A673 (cell line): ENCODE measurements at regions not wholly inside any gene's neighbourhood (a gene's known extent, or its start where the extent isn't known, plus 50 kb on each side); places are given as distances from the start of the nearest gene placed in this dataset.

Experiments used
- BruUV-seq: library from RNA; stranded (reverse); fragments of 400-500 nt; replicated peaks from 2 replicates; lab custom pipeline; 2021; lab: Mats Ljungman, UMichigan
- CTCF ChIA-PET: fragments of 300-600 bp; sonication (Branson Sonifier 250); formaldehyde crosslinking; loops from one replicate; lab custom pipeline; 2022; ENCODE audit warnings: antibody characterized with exemption; lab: Charles Lee
- POLR2A ChIA-PET: fragments of 300-600 bp; sonication (Branson Sonifier 250); formaldehyde crosslinking; loops from one replicate; lab custom pipeline; 2022; ENCODE audit warnings: antibody characterized with exemption; ENCODE audit not compliant: low non-redundant PET; lab: Charles Lee
- DNase-seq: peaks from one replicate; pipeline ENCODE4 v3.0.0-alpha.2; 2015; ENCODE audit warnings: low spot score
- H3K27ac ChIP-seq: fragments of 200-600 bp; sonication (generic); 2 replicates; pipeline ENCODE4 v1.5.1; 2016; ENCODE audit warnings: mixed run types, low read depth, mild to moderate bottlenecking, mixed read lengths, antibody characterized with exemption, low read length; ENCODE audit not compliant: poor library complexity, severe bottlenecking
- H3K27me3 ChIP-seq: fragments of 200-600 bp; sonication (generic); replicated peaks from 2 replicates; pipeline ENCODE4 v1.6.1; 2017; ENCODE audit warnings: mixed run types, low read depth, mild to moderate bottlenecking, mixed read lengths, antibody characterized with exemption, low read length; ENCODE audit not compliant: insufficient read depth, poor library complexity
- H3K36me3 ChIP-seq: fragments of 200-600 bp; sonication (generic); 2 replicates; pipeline ENCODE4 v1.6.1; 2016; ENCODE audit warnings: mixed run types, mild to moderate bottlenecking, mixed read lengths, antibody characterized with exemption, low read length; ENCODE audit not compliant: insufficient read depth, poor library complexity, severe bottlenecking
- H3K4me1 ChIP-seq: fragments of 200-600 bp; sonication (generic); 2 replicates; pipeline ENCODE4 v1.6.1; 2017; ENCODE audit warnings: mixed run types, mild to moderate bottlenecking, mixed read lengths, antibody characterized with exemption, low read length; ENCODE audit not compliant: insufficient read depth, poor library complexity, severe bottlenecking
- H3K4me3 ChIP-seq: fragments of 200-600 bp; sonication (generic); 2 replicates; pipeline ENCODE4 v1.5.1; 2016; ENCODE audit warnings: low read depth, mixed run types, mild to moderate bottlenecking, mixed read lengths, low read length; ENCODE audit not compliant: poor library complexity, severe bottlenecking
- H3K9me3 ChIP-seq: fragments of 200-600 bp; sonication (generic); 2 replicates; pipeline ENCODE4 v1.6.1; 2016; ENCODE audit warnings: mixed run types, low read depth, mild to moderate bottlenecking, mixed read lengths, antibody characterized with exemption, low read length; ENCODE audit not compliant: poor library complexity, severe bottlenecking
- EZH2 ChIP-seq: fragments of 200-600 bp; sonication (generic); IDR thresholded peaks from 2 replicates; pipeline ENCODE4 v1.6.1; 2017; ENCODE audit warnings: borderline replicate concordance, low read depth, mild to moderate bottlenecking, mixed read lengths, antibody characterized with exemption, low read length; ENCODE audit not compliant: poor library complexity, severe bottlenecking
- intact Hi-C: fragments of 100-400 bp; cut with micrococcal nuclease; formaldehyde crosslinking; loops from one replicate; pipeline ENCODE4 v1.10.0; 2022; ENCODE audit not compliant: unreplicated experiment
- TF ChIP-seq, protein P1 (sequence below): fragments of 300-800, 200-600 bp; sonication (generic); conservative IDR thresholded peaks from 2 replicates; pipeline ENCODE4 v1.5.1; 2017; ENCODE audit warnings: low read depth, mild to moderate bottlenecking, antibody characterized with exemption, low read length, moderate library complexity, mixed read lengths

- Histone ChIP-seq H3K4me3 (no peak overlapping the region), H3K27me3 (no peaks in the 10 kb centered on the region), H3K27ac (no peak overlapping the region), H3K9me3 (no peaks in the 10 kb centered on the region), H3K4me1 (no peaks in the 10 kb centered on the region), H3K36me3 (no peaks in the 10 kb centered on the region)
- ChIA-PET POLR2A (no interaction called here), CTCF (no interaction called here)
- intact Hi-C loops: no loop called here
- DNase-seq: no peak
- no peak for TF ChIP-seq EZH2
- TF ChIP-seq, protein P1, sequence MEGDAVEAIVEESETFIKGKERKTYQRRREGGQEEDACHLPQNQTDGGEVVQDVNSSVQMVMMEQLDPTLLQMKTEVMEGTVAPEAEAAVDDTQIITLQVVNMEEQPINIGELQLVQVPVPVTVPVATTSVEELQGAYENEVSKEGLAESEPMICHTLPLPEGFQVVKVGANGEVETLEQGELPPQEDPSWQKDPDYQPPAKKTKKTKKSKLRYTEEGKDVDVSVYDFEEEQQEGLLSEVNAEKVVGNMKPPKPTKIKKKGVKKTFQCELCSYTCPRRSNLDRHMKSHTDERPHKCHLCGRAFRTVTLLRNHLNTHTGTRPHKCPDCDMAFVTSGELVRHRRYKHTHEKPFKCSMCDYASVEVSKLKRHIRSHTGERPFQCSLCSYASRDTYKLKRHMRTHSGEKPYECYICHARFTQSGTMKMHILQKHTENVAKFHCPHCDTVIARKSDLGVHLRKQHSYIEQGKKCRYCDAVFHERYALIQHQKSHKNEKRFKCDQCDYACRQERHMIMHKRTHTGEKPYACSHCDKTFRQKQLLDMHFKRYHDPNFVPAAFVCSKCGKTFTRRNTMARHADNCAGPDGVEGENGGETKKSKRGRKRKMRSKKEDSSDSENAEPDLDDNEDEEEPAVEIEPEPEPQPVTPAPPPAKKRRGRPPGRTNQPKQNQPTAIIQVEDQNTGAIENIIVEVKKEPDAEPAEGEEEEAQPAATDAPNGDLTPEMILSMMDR: no peak
- BruUV-seq: no TSS peak
Observed at GRCh38 chr4:81883004-81883403, 411.3 kb upstream of the RASGEF1B start.

GRCh38 chr4:81881855-81882621, 410.3 kb upstream of the RASGEF1B start:
- ChIA-PET POLR2A (no interaction called here), CTCF (no interaction called here)
- H3K36me3 ChIP-seq: no peaks in the 10 kb centered on the region
- intact Hi-C loops: no loop called here
- no peaks in the 10 kb centered on the region for H3K27me3 ChIP-seq
- DNase-seq: no peak
- H3K27ac ChIP-seq: no peak overlapping the region
- TF ChIP-seq, protein P1: no peak
- TF ChIP-seq EZH2: no peak
- BruUV-seq: no TSS peak
- no peak overlapping the region for H3K4me3 ChIP-seq
- no peaks in the 10 kb centered on the region for H3K9me3 ChIP-seq
- no peaks in the 10 kb centered on the region for H3K4me1 ChIP-seq

- H3K27ac ChIP-seq: no peak overlapping the region
- H3K4me3 ChIP-seq: no peak overlapping the region
- POLR2A ChIA-PET: no interaction called here
- peaks cover 13% of the 10 kb centered on the region for H3K4me1 ChIP-seq
- TF ChIP-seq, protein P1: no peak
- no peak for TF ChIP-seq EZH2
- H3K36me3 ChIP-seq: no peaks in the 10 kb centered on the region
- intact Hi-C loops: no loop called here
- CTCF ChIA-PET: no interaction called here
- H3K9me3 ChIP-seq: no peaks in the 10 kb centered on the region
- DNase-seq: no peak
- no TSS peak for BruUV-seq
- H3K27me3 ChIP-seq: no peaks in the 10 kb centered on the region
Observed at GRCh38 chr4:81876106-81876505, 404.4 kb upstream of the RASGEF1B start.
